Smooth muscle cell (in vitro differentiated cells): ENCODE measurements at regions not wholly inside any gene's neighbourhood (a gene's known extent, or its start where the extent isn't known, plus 50 kb on each side); places are given as distances from the start of the nearest gene placed in this dataset.
"Not testable (repeated sequence)": the region's sequence is repeated elsewhere in the genome, so short reads cannot be mapped to it uniquely, and the experiment has no call there.

Source experiments
- DNase-seq: peaks from one replicate; lab custom pipeline; 2025; ENCODE audit not compliant: unreplicated experiment; lab: John Stamatoyannopoulos, UW
- H2AFZ ChIP-seq: fragments of 200-600 bp; sonication (generic); 2 replicates; pipeline ENCODE4 v1.6.0; 2016; ENCODE audit warnings: antibody characterized with exemption, low read depth, mild to moderate bottlenecking
- H3F3A ChIP-seq: fragments of 200-600 bp; sonication (generic); 2 replicates; pipeline ENCODE4 v1.6.0; 2017; ENCODE audit warnings: antibody characterized with exemption, low read depth
- H3K27ac ChIP-seq: fragments of 200-600 bp; sonication (generic); 2 replicates; pipeline ENCODE4 v1.5.1; 2016; ENCODE audit warnings: low read depth, mild to moderate bottlenecking
- H3K27me3 ChIP-seq: fragments of 200-600 bp; sonication (generic); 2 replicates; pipeline ENCODE4 v1.6.1; 2016; ENCODE audit warnings: low read depth, mild to moderate bottlenecking
- H3K36me3 ChIP-seq: fragments of 200-600 bp; sonication (generic); 2 replicates; pipeline ENCODE4 v1.5.1; 2016; ENCODE audit warnings: low read depth
- H3K4me1 ChIP-seq: fragments of 200-600 bp; sonication (generic); 2 replicates; pipeline ENCODE4 v1.5.1; 2016; ENCODE audit warnings: low read depth
- H3K4me2 ChIP-seq: fragments of 200-600 bp; sonication (generic); 2 replicates; pipeline ENCODE4 v1.6.0; 2016; ENCODE audit warnings: mild to moderate bottlenecking
- H3K4me3 ChIP-seq: fragments of 200-600 bp; sonication (generic); 2 replicates; pipeline ENCODE4 v1.5.1; 2016; ENCODE audit warnings: mild to moderate bottlenecking
- H3K79me2 ChIP-seq: fragments of 200-600 bp; sonication (generic); 2 replicates; pipeline ENCODE4 v1.6.0; 2016; ENCODE audit warnings: low read depth, mild to moderate bottlenecking
- H3K9ac ChIP-seq: fragments of 200-600 bp; sonication (generic); 2 replicates; pipeline ENCODE4 v1.6.0; 2016; ENCODE audit warnings: low read depth
- H3K9me3 ChIP-seq: fragments of 200-600 bp; sonication (generic); replicated peaks from 2 replicates; pipeline ENCODE4 v1.5.1; 2016; ENCODE audit warnings: low read depth
- H4K20me1 ChIP-seq: fragments of 200-600 bp; sonication (generic); 2 replicates; pipeline ENCODE4 v1.6.0; 2016; ENCODE audit warnings: low read depth
- CTCF ChIP-seq: fragments of 200-600 bp; sonication (generic); IDR thresholded peaks from 2 replicates; pipeline ENCODE4 v1.5.1; 2017; ENCODE audit warnings: borderline replicate concordance, mild to moderate bottlenecking, antibody characterized with exemption; ENCODE audit not compliant: insufficient read depth, poor library complexity, severe bottlenecking
- WGBS: methylation state at CpG from one replicate; pipeline ENCODE4 v1.1.7; 2016; ENCODE audit warnings: low lambda C conversion rate; 5-methylcytosine and 5-hydroxymethylcytosine counted together

- H3K36me3 ChIP-seq, result no peaks in the 10 kb centered on the region
- H3K4me2 ChIP-seq, result no peak overlapping the region
- no peaks in the 10 kb centered on the region for H4K20me1 ChIP-seq
- no peak overlapping the region for H3K4me3 ChIP-seq
- no peak overlapping the region for H3K9ac ChIP-seq
- WGBS, result 94% methylated on average over 2 of the region's 2 CpGs
- H3K9me3 ChIP-seq, result no peaks in the 10 kb centered on the region
- TF ChIP-seq CTCF, result no peak
- no peaks in the 10 kb centered on the region for H3K79me2 ChIP-seq
- DNase-seq, result no peak
- H3K4me1 ChIP-seq, result no peaks in the 10 kb centered on the region
- no peak overlapping the region for H2AFZ ChIP-seq
- H3K27me3 ChIP-seq, result no peaks in the 10 kb centered on the region
- H3F3A ChIP-seq, result no peaks in the 10 kb centered on the region
- no peak overlapping the region for H3K27ac ChIP-seq
Measured at GRCh38 chr6:102150549-102150948, 757.0 kb downstream of the GRIK2 start.

GRCh38 chr6:102154176-102154575 lies 760.7 kb downstream of the GRIK2 start:
- H3K4me1 ChIP-seq, result no peaks in the 10 kb centered on the region
- H3K9ac ChIP-seq, result no peak overlapping the region
- no peaks in the 10 kb centered on the region for H3F3A ChIP-seq
- no peak for DNase-seq
- no peaks in the 10 kb centered on the region for H3K36me3 ChIP-seq
- no peaks in the 10 kb centered on the region for H3K79me2 ChIP-seq
- no peaks in the 10 kb centered on the region for H3K27me3 ChIP-seq
- H3K9me3 ChIP-seq, result no peaks in the 10 kb centered on the region
- WGBS, result 86% methylated on average over 2 of the region's 2 CpGs
- H4K20me1 ChIP-seq, result no peaks in the 10 kb centered on the region
- TF ChIP-seq CTCF, result no peak
- H2AFZ ChIP-seq, result no peak overlapping the region
- H3K4me2 ChIP-seq, result no peak overlapping the region
- no peak overlapping the region for H3K27ac ChIP-seq
- H3K4me3 ChIP-seq, result no peak overlapping the region

GRCh38 chr6:102154874-102155273 lies 761.4 kb downstream of the GRIK2 start:
- H3K4me3 ChIP-seq, result no peak overlapping the region
- no peak overlapping the region for H3K9ac ChIP-seq
- TF ChIP-seq CTCF, result no peak
- no peaks in the 10 kb centered on the region for H3F3A ChIP-seq
- no peak overlapping the region for H3K27ac ChIP-seq
- H3K79me2 ChIP-seq, result no peaks in the 10 kb centered on the region
- DNase-seq, result no peak
- no peaks in the 10 kb centered on the region for H3K4me1 ChIP-seq
- no peak overlapping the region for H3K4me2 ChIP-seq
- H4K20me1 ChIP-seq, result no peaks in the 10 kb centered on the region
- no peaks in the 10 kb centered on the region for H3K27me3 ChIP-seq
- no peak overlapping the region for H2AFZ ChIP-seq
- 50% methylated on average over 1 of the region's 1 CpG for WGBS
- no peaks in the 10 kb centered on the region for H3K9me3 ChIP-seq
- H3K36me3 ChIP-seq, result no peaks in the 10 kb centered on the region

GRCh38 chr6:102169802-102170201 lies 776.3 kb downstream of the GRIK2 start:
- not testable (repeated sequence) for H3K4me1 ChIP-seq, H4K20me1 ChIP-seq, H3F3A ChIP-seq, H3K27ac ChIP-seq, H3K27me3 ChIP-seq, H2AFZ ChIP-seq, H3K36me3 ChIP-seq, DNase-seq, H3K79me2 ChIP-seq, H3K9me3 ChIP-seq, H3K9ac ChIP-seq
- 69% methylated on average over 17 of the region's 18 CpGs for WGBS
- Histone ChIP-seq H3K4me2 (peak overlapping the region; percentile 17), H3K4me3 (peak overlapping the region; percentile 26)
